ENCODE measurements at regions not wholly inside any gene's neighbourhood (a gene's known extent, or its start where the extent isn't known, plus 50 kb on each side); places are given as distances from the start of the nearest gene placed in this dataset.

- Histone ChIP-seq H3K36me3 (ENCODE audit: insufficient read depth) (no peaks in the 10 kb centered on the region), H2AFZ (no peak overlapping the region), H3K4me1 (ENCODE audit: insufficient read depth) (no peaks in the 10 kb centered on the region), H3K4me2 (no peak overlapping the region), H3K27ac (ENCODE audit: low read depth) (no peak overlapping the region), H3K9me2 (ENCODE audit: insufficient read depth) (no peaks in the 10 kb centered on the region), H4K20me1 (replicated peaks; ENCODE audit: insufficient read depth) (no peaks in the 10 kb centered on the region), H3K27me3 (ENCODE audit: insufficient read depth) (no peaks in the 10 kb centered on the region), H3K79me2 (replicated peaks; ENCODE audit: insufficient read depth) (no peaks in the 10 kb centered on the region), H3F3A (replicated peaks; ENCODE audit: low read depth) (no peaks in the 10 kb centered on the region), H3K4me3 (no peak overlapping the region)
- Mint-ChIP-seq H3K4me1 (peaks cover 8% of the 10 kb centered on the region), H3K36me3 (ENCODE audit: low read depth) (no peaks in the 10 kb centered on the region), H3K4me3 (no peak overlapping the region), H3K27me3 (ENCODE audit: insufficient read depth, low read depth, poor library complexity) (peaks cover 5% of the 10 kb centered on the region), H3K9me3 (peaks cover 6% of the 10 kb centered on the region; the same call in 2 of the 3 replicates), H3K27ac (no peak overlapping the region; the same call in 1 of the 2 replicates)
- ATAC-seq (no peak), DNase-seq (ENCODE audit: low spot score) (no peak)
- TF ChIP-seq ZNF114 (CRISPR knock-in tag; IDR thresholded peaks at IDR 0.05) = no peak
- TF ChIP-seq POLR2AphosphoS5 (IDR thresholded peaks at IDR 0.05; ENCODE audit: low read depth) = no peak
Observed at GRCh38 chr6:14695579-14695978, 550.3 kb upstream of the JARID2 start.

DNA sequence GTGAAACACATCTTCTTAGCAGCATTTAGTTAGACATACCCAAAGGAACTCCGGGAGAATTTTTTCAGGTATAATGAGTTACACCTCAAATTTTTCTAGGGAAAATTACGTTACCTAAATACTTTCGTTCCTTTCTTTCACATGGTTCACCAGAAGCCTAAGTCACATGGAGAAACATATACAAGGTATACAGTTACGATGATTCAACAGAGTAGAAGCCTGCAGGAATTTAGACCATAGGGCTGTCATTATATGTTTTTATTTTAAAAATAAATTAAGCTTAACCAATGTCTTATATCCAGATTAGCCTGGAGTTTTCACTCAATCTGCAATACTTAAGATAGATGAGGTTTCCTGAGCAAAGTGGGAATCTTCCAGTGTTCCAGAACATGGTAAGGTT is 549.5 kb upstream of the JARID2 start:
- Mint-ChIP-seq H3K27ac (no peak overlapping the region), H3K36me3 (ENCODE audit: low read depth) (no peaks in the 10 kb centered on the region), H3K9me3 (peaks cover 6% of the 10 kb centered on the region), H3K27me3 (ENCODE audit: insufficient read depth, low read depth, poor library complexity) (peaks cover 5% of the 10 kb centered on the region), H3K4me3 (no peak overlapping the region), H3K4me1 (peaks cover 8% of the 10 kb centered on the region)
- Histone ChIP-seq H3K27ac (ENCODE audit: low read depth) (no peak overlapping the region), H3K4me3 (no peak overlapping the region), H3K79me2 (replicated peaks; ENCODE audit: insufficient read depth) (no peaks in the 10 kb centered on the region), H3K36me3 (ENCODE audit: insufficient read depth) (no peaks in the 10 kb centered on the region), H3F3A (replicated peaks; ENCODE audit: low read depth) (no peaks in the 10 kb centered on the region), H2AFZ (no peak overlapping the region), H3K27me3 (ENCODE audit: insufficient read depth) (no peaks in the 10 kb centered on the region), H3K4me2 (no peak overlapping the region), H4K20me1 (replicated peaks; ENCODE audit: insufficient read depth) (no peaks in the 10 kb centered on the region), H3K4me1 (ENCODE audit: insufficient read depth) (no peaks in the 10 kb centered on the region), H3K9me2 (ENCODE audit: insufficient read depth) (no peaks in the 10 kb centered on the region)
- no peak for TF ChIP-seq NANOG (IDR thresholded peaks at IDR 0.05; ENCODE audit: borderline replicate concordance)
- no peak for ATAC-seq
- no peak for DNase-seq (ENCODE audit: low spot score)

- H3K4me3 Mint-ChIP-seq = no peak overlapping the region
- no peak for DNase-seq (ENCODE audit: low spot score)
- peaks cover 6% of the 10 kb centered on the region for H3K9me3 Mint-ChIP-seq
- no peaks in the 10 kb centered on the region for H3K36me3 ChIP-seq (ENCODE audit: insufficient read depth)
- no peaks in the 10 kb centered on the region for H3K36me3 Mint-ChIP-seq (ENCODE audit: low read depth)
- no peaks in the 10 kb centered on the region for H3K9me2 ChIP-seq (ENCODE audit: insufficient read depth)
- no peaks in the 10 kb centered on the region for H3K4me1 ChIP-seq (ENCODE audit: insufficient read depth)
- H3K4me3 ChIP-seq = no peak overlapping the region
- H4K20me1 ChIP-seq (replicated peaks; ENCODE audit: insufficient read depth) = no peaks in the 10 kb centered on the region
- no peak overlapping the region for H3K27ac Mint-ChIP-seq
- no peak overlapping the region for H3K4me2 ChIP-seq
- no peaks in the 10 kb centered on the region for H3K79me2 ChIP-seq (replicated peaks; ENCODE audit: insufficient read depth)
- no peak overlapping the region for H2AFZ ChIP-seq
- H3F3A ChIP-seq (replicated peaks; ENCODE audit: low read depth) = no peaks in the 10 kb centered on the region
- ATAC-seq = no peak
- no peaks in the 10 kb centered on the region for H3K27me3 ChIP-seq (ENCODE audit: insufficient read depth)
- H3K27ac ChIP-seq (ENCODE audit: low read depth) = no peak overlapping the region
- peaks cover 8% of the 10 kb centered on the region for H3K4me1 Mint-ChIP-seq
- peaks cover 5% of the 10 kb centered on the region for H3K27me3 Mint-ChIP-seq (ENCODE audit: insufficient read depth, low read depth, poor library complexity)
- TF ChIP-seq, protein P1, sequence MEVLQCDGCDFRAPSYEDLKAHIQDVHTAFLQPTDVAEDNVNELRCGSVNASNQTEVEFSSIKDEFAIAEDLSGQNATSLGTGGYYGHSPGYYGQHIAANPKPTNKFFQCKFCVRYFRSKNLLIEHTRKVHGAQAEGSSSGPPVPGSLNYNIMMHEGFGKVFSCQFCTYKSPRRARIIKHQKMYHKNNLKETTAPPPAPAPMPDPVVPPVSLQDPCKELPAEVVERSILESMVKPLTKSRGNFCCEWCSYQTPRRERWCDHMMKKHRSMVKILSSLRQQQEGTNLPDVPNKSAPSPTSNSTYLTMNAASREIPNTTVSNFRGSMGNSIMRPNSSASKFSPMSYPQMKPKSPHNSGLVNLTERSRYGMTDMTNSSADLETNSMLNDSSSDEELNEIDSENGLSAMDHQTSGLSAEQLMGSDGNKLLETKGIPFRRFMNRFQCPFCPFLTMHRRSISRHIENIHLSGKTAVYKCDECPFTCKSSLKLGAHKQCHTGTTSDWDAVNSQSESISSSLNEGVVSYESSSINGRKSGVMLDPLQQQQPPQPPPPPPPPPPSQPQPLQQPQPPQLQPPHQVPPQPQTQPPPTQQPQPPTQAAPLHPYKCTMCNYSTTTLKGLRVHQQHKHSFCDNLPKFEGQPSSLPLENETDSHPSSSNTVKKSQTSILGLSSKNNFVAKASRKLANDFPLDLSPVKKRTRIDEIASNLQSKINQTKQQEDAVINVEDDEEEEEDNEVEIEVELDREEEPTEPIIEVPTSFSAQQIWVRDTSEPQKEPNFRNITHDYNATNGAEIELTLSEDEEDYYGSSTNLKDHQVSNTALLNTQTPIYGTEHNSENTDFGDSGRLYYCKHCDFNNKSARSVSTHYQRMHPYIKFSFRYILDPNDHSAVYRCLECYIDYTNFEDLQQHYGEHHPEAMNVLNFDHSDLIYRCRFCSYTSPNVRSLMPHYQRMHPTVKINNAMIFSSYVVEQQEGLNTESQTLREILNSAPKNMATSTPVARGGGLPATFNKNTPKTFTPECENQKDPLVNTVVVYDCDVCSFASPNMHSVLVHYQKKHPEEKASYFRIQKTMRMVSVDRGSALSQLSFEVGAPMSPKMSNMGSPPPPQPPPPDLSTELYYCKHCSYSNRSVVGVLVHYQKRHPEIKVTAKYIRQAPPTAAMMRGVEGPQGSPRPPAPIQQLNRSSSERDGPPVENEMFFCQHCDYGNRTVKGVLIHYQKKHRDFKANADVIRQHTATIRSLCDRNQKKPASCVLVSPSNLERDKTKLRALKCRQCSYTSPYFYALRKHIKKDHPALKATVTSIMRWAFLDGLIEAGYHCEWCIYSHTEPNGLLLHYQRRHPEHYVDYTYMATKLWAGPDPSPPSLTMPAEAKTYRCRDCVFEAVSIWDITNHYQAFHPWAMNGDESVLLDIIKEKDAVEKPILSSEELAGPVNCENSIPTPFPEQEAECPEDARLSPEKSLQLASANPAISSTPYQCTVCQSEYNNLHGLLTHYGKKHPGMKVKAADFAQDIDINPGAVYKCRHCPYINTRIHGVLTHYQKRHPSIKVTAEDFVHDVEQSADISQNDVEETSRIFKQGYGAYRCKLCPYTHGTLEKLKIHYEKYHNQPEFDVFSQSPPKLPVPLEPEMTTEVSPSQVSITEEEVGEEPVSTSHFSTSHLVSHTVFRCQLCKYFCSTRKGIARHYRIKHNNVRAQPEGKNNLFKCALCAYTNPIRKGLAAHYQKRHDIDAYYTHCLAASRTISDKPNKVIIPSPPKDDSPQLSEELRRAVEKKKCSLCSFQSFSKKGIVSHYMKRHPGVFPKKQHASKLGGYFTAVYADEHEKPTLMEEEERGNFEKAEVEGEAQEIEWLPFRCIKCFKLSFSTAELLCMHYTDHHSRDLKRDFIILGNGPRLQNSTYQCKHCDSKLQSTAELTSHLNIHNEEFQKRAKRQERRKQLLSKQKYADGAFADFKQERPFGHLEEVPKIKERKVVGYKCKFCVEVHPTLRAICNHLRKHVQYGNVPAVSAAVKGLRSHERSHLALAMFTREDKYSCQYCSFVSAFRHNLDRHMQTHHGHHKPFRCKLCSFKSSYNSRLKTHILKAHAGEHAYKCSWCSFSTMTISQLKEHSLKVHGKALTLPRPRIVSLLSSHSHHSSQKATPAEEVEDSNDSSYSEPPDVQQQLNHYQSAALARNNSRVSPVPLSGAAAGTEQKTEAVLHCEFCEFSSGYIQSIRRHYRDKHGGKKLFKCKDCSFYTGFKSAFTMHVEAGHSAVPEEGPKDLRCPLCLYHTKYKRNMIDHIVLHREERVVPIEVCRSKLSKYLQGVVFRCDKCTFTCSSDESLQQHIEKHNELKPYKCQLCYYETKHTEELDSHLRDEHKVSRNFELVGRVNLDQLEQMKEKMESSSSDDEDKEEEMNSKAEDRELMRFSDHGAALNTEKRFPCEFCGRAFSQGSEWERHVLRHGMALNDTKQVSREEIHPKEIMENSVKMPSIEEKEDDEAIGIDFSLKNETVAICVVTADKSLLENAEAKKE (CRISPR knock-in tag; IDR thresholded peaks at IDR 0.05) = no peak
- TF ChIP-seq JUNB (IDR thresholded peaks at IDR 0.05; ENCODE audit: unreplicated experiment) = no peak
- TF ChIP-seq STAT1 (IDR thresholded peaks at IDR 0.05; ENCODE audit: unreplicated experiment) = no peak
- TF ChIP-seq EZH2 (IDR thresholded peaks at IDR 0.05; ENCODE audit: low read depth, unreplicated experiment) = no peak
- no peak for TF ChIP-seq ZNF114 (CRISPR knock-in tag; IDR thresholded peaks at IDR 0.05)
- no peak for TF ChIP-seq CREB1 (CRISPR knock-in tag; IDR thresholded peaks at IDR 0.05; ENCODE audit: low read depth)
- no peak for TF ChIP-seq NANOG (IDR thresholded peaks at IDR 0.05; ENCODE audit: borderline replicate concordance)
- TF ChIP-seq ZNF331 (CRISPR knock-in tag; IDR thresholded peaks at IDR 0.05; ENCODE audit: low read depth) = no peak
Observed at GRCh38 chr6:14697427-14697826, 548.4 kb upstream of the JARID2 start.
